NT2/D1 (cell line): ENCODE measurements at regions not wholly inside any gene's neighbourhood (a gene's known extent, or its start where the extent isn't known, plus 50 kb on each side); places are given as distances from the start of the nearest gene placed in this dataset.

Experiments used
- DNase-seq: peaks from one replicate; pipeline ENCODE4 v3.0.0-alpha.2; 2011; ENCODE audit warnings: low read depth, low spot score
- H3K27me3 ChIP-seq: 2 replicates; pipeline ENCODE4 v1.6.0; 2011; ENCODE audit warnings: mild to moderate bottlenecking; ENCODE audit not compliant: insufficient read length, insufficient read depth
- H3K36me3 ChIP-seq: 2 replicates; pipeline ENCODE4 v1.6.1; 2011; ENCODE audit warnings: mild to moderate bottlenecking, low read length, mixed read lengths; ENCODE audit not compliant: insufficient read depth, insufficient read length
- H3K4me1 ChIP-seq: 2 replicates; pipeline ENCODE4 v1.5.1; 2011; ENCODE audit not compliant: insufficient read depth, insufficient read length
- H3K4me3 ChIP-seq: 2 replicates; pipeline ENCODE4 v1.5.1; 2011; ENCODE audit warnings: low read depth; ENCODE audit not compliant: insufficient read length
- H3K9ac ChIP-seq: 2 replicates; pipeline ENCODE4 v1.6.0; 2011; ENCODE audit warnings: low read depth; ENCODE audit not compliant: insufficient read length
- H3K9me3 ChIP-seq: 2 replicates; pipeline ENCODE4 v1.5.1; 2011; ENCODE audit warnings: mild to moderate bottlenecking, low read length; ENCODE audit not compliant: insufficient read depth
- SUZ12 ChIP-seq: IDR thresholded peaks from 2 replicates; pipeline ENCODE4 v1.6.1; 2011; ENCODE audit not compliant: insufficient read length, insufficient read depth; ENCODE audit errors: extremely low read depth
- YY1 ChIP-seq: IDR thresholded peaks from 2 replicates; pipeline ENCODE4 v1.6.1; 2011; ENCODE audit not compliant: insufficient read length, insufficient read depth
- ZNF274 ChIP-seq: IDR thresholded peaks from 2 replicates; pipeline ENCODE4 v1.6.1; 2011; ENCODE audit warnings: mild to moderate bottlenecking, low read depth, low read length

- no peak for TF ChIP-seq ZNF274
- no peak for TF ChIP-seq YY1
- Histone ChIP-seq H3K9me3 (no peaks in the 10 kb centered on the region), H3K4me3 (no peak overlapping the region), H3K36me3 (no peaks in the 10 kb centered on the region), H3K9ac (no peak overlapping the region), H3K4me1 (no peaks in the 10 kb centered on the region), H3K27me3 (no peaks in the 10 kb centered on the region)
- DNase-seq, result no peak
Measured at GRCh38 chr6:84556541-84557335, 207.7 kb downstream of the TBX18 start.

GRCh38 chr6:84554706-84555105 is 209.7 kb downstream of the TBX18 start:
- DNase-seq, result no peak
- no peaks in the 10 kb centered on the region for H3K36me3 ChIP-seq
- TF ChIP-seq ZNF274, result no peak
- no peak for TF ChIP-seq SUZ12
- TF ChIP-seq YY1, result no peak
- H3K27me3 ChIP-seq, result no peaks in the 10 kb centered on the region
- no peak overlapping the region for H3K4me3 ChIP-seq
- no peaks in the 10 kb centered on the region for H3K9me3 ChIP-seq
- H3K4me1 ChIP-seq, result no peaks in the 10 kb centered on the region
- H3K9ac ChIP-seq, result no peak overlapping the region

- Histone ChIP-seq H3K36me3 (no peaks in the 10 kb centered on the region), H3K27me3 (no peaks in the 10 kb centered on the region), H3K4me1 (no peaks in the 10 kb centered on the region), H3K9me3 (no peaks in the 10 kb centered on the region), H3K9ac (no peak overlapping the region), H3K4me3 (no peak overlapping the region)
- TF ChIP-seq ZNF274 (no peak), YY1 (no peak), SUZ12 (no peak)
- no peak for DNase-seq
Measured at GRCh38 chr6:84554074-84554473, 210.3 kb downstream of the TBX18 start.

- Histone ChIP-seq H3K9me3 (no peaks in the 10 kb centered on the region), H3K4me3 (no peak overlapping the region), H3K36me3 (no peaks in the 10 kb centered on the region), H3K27me3 (no peaks in the 10 kb centered on the region), H3K9ac (no peak overlapping the region), H3K4me1 (no peaks in the 10 kb centered on the region)
- TF ChIP-seq ZNF274, result no peak
- no peak for TF ChIP-seq YY1
- no peak for TF ChIP-seq SUZ12
- no peak for DNase-seq
Measured at GRCh38 chr6:84553527-84553926, 210.9 kb downstream of the TBX18 start.

DNA sequence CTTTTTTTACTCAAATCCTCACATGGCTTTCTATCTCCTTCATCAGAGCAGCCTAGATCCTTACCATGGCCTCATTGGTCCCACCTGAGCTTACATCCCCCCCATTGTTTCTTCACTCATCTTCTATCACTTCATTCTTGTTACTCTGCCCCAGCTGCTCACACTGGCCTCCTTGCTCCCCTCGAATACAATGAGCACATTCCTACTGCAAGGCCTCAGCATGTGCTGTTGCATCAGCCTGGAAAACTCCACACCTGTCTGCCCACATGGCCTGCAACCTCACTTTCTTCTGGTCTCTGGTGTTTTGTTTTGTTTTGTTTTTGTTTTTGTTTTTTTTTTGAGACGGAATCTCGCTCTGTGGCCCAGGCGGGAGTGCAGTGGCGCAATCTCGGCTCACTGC is 212.6 kb downstream of the TBX18 start:
- no peaks in the 10 kb centered on the region for H3K4me1 ChIP-seq
- no peaks in the 10 kb centered on the region for H3K36me3 ChIP-seq
- no peaks in the 10 kb centered on the region for H3K9me3 ChIP-seq
- no peak overlapping the region for H3K9ac ChIP-seq
- no peak for DNase-seq
- H3K27me3 ChIP-seq, result no peaks in the 10 kb centered on the region
- TF ChIP-seq SUZ12 (no peak), ZNF274 (no peak), YY1 (no peak)
- H3K4me3 ChIP-seq, result no peak overlapping the region

GRCh38 chr6:84549917-84550316 is 214.5 kb downstream of the TBX18 start:
- Histone ChIP-seq H3K27me3 (no peaks in the 10 kb centered on the region), H3K9ac (no peak overlapping the region), H3K4me3 (no peak overlapping the region), H3K36me3 (no peaks in the 10 kb centered on the region), H3K4me1 (no peaks in the 10 kb centered on the region), H3K9me3 (no peaks in the 10 kb centered on the region)
- DNase-seq, result no peak
- TF ChIP-seq YY1 (no peak), SUZ12 (no peak), ZNF274 (no peak)

GRCh38 chr6:84547341-84547801 is 217.0 kb downstream of the TBX18 start:
- Histone ChIP-seq H3K4me3 (no peak overlapping the region), H3K27me3 (no peaks in the 10 kb centered on the region), H3K9ac (no peak overlapping the region), H3K36me3 (no peaks in the 10 kb centered on the region), H3K9me3 (no peaks in the 10 kb centered on the region), H3K4me1 (no peaks in the 10 kb centered on the region)
- DNase-seq, result no peak
- TF ChIP-seq ZNF274 (no peak), YY1 (no peak)
